IMR-90 (cell line): ENCODE measurements at regions not wholly inside any gene's neighbourhood (a gene's known extent, or its start where the extent isn't known, plus 50 kb on each side); places are given as distances from the start of the nearest gene placed in this dataset.

ENCODE experiments used
- ATAC-seq: fragments of 200-7000 bp; cut with Tn5 transposase; 2 replicates; pipeline ENCODE4 v1.9.1; 2020; ENCODE audit warnings: low read depth, mild to moderate bottlenecking, moderate library complexity
- BruUV-seq: library from RNA; stranded (reverse); fragments of 400-500 nt; replicated peaks from 2 replicates; lab custom pipeline; 2021; lab: Mats Ljungman, UMichigan
- CTCF ChIA-PET: fragments of 300-600 bp; formaldehyde crosslinking; extraction: SDS; loops from one replicate; lab custom pipeline; 2021; ENCODE audit warnings: antibody characterized with exemption; lab: Yijun Ruan, JAX
- POLR2A ChIA-PET: fragments of 300-600 bp; sonication (Branson Sonifier 250); formaldehyde crosslinking; loops from one replicate; lab custom pipeline; 2022; ENCODE audit warnings: antibody characterized with exemption; ENCODE audit not compliant: unreplicated experiment; lab: Charles Lee
- DNase-seq: peaks from one replicate; pipeline ENCODE4 v3.0.0; 2013
- H2AFZ ChIP-seq: replicated peaks from 2 replicates; pipeline ENCODE3; 2013; ENCODE audit warnings: low read length, mild to moderate bottlenecking; ENCODE audit not compliant: poor library complexity
- H2AK5ac ChIP-seq: 2 replicates; pipeline ENCODE4 v1.6.1; 2013; ENCODE audit warnings: low read depth, low read length, inconsistent platforms
- H2AK9ac ChIP-seq: replicated peaks from 2 replicates; pipeline ENCODE3; 2013; ENCODE audit warnings: mild to moderate bottlenecking, low read depth, low read length, moderate library complexity; ENCODE audit not compliant: poor library complexity
- H2BK120ac ChIP-seq: 2 replicates; pipeline ENCODE4 v1.6.1; 2013; ENCODE audit warnings: low read depth, low read length, inconsistent platforms
- H2BK15ac ChIP-seq: 3 replicates; pipeline ENCODE4 v1.6.1; 2013; ENCODE audit warnings: low read depth, low read length, inconsistent platforms
- H2BK20ac ChIP-seq: 2 replicates; pipeline ENCODE4 v1.6.1; 2013; ENCODE audit warnings: low read depth, mild to moderate bottlenecking, inconsistent platforms, low read length, moderate library complexity
- H2BK5ac ChIP-seq: 2 replicates; pipeline ENCODE4 v1.6.1; 2013; ENCODE audit warnings: mild to moderate bottlenecking, low read depth, low read length, inconsistent platforms; ENCODE audit not compliant: poor library complexity, severe bottlenecking
- H3K14ac ChIP-seq: replicated peaks from 2 replicates; pipeline ENCODE4 v1.6.1; 2013; ENCODE audit warnings: low read depth, low read length, inconsistent platforms
- H3K18ac ChIP-seq: 2 replicates; pipeline ENCODE4 v1.6.1; 2013; ENCODE audit warnings: low read depth, low read length, control low read depth
- H3K23ac ChIP-seq: 2 replicates; pipeline ENCODE4 v1.6.1; 2013; ENCODE audit warnings: low read depth, low read length, inconsistent platforms
- H3K27ac ChIP-seq: 2 replicates; pipeline ENCODE4 v1.5.1; 2013; ENCODE audit warnings: mild to moderate bottlenecking, control low read depth, low read length; ENCODE audit not compliant: insufficient read depth
- H3K27me3 ChIP-seq: 2 replicates; pipeline ENCODE4 v1.6.1; 2013; ENCODE audit warnings: low read length; ENCODE audit not compliant: control insufficient read depth, insufficient read depth
- H3K36me3 ChIP-seq: 2 replicates; pipeline ENCODE4 v1.6.1; 2013; ENCODE audit warnings: low read length, mixed read lengths; ENCODE audit not compliant: control insufficient read depth, insufficient read depth
- H3K4ac ChIP-seq: 2 replicates; pipeline ENCODE4 v1.6.1; 2013; ENCODE audit warnings: low read depth, low read length, inconsistent platforms
- H3K4me1 ChIP-seq: 2 replicates; pipeline ENCODE4 v1.6.1; 2013; ENCODE audit warnings: low read length, mixed read lengths; ENCODE audit not compliant: control insufficient read depth, insufficient read depth
- H3K4me2 ChIP-seq: 2 replicates; pipeline ENCODE4 v1.6.1; 2013; ENCODE audit warnings: low read depth, mild to moderate bottlenecking, control low read depth, low read length, moderate library complexity
- H3K4me3 ChIP-seq: 2 replicates; pipeline ENCODE4 v1.5.1; 2013; ENCODE audit warnings: low read depth, mild to moderate bottlenecking, control low read depth, low read length, moderate library complexity; ENCODE audit not compliant: insufficient read depth
- H3K56ac ChIP-seq: 2 replicates; pipeline ENCODE4 v1.6.1; 2013; ENCODE audit warnings: low read length, inconsistent platforms; ENCODE audit not compliant: insufficient read depth; ENCODE audit errors: extremely low read depth
- H3K79me1 ChIP-seq, 2 experiments: 2 replicates each; pipeline ENCODE4 v1.6.1; 2013; ENCODE audit warnings: low read length in 2 of 2, inconsistent platforms in 1 of 2, low read depth in 1 of 2
- H3K9ac ChIP-seq: 2 replicates; pipeline ENCODE4 v1.6.1; 2013; ENCODE audit warnings: low read depth, low read length, control low read depth
- H3K9me1 ChIP-seq: 2 replicates; pipeline ENCODE4 v1.6.1; 2013; ENCODE audit warnings: low read length, inconsistent platforms; ENCODE audit not compliant: insufficient read depth
- H3K9me3 ChIP-seq: 2 replicates; pipeline ENCODE4 v1.6.1; 2013; ENCODE audit warnings: low read length; ENCODE audit not compliant: control insufficient read depth, insufficient read depth
- H4K20me1 ChIP-seq: 2 replicates; pipeline ENCODE4 v1.6.1; 2013; ENCODE audit warnings: low read length, inconsistent platforms; ENCODE audit not compliant: insufficient read depth
- H4K5ac ChIP-seq: 2 replicates; pipeline ENCODE4 v1.6.1; 2013; ENCODE audit warnings: mild to moderate bottlenecking, low read depth, low read length, control low read depth
- H4K8ac ChIP-seq, 2 experiments: 2 replicates each; pipeline ENCODE4 v1.6.1; 2013; ENCODE audit warnings: low read depth in 2 of 2, low read length in 2 of 2, control low read depth in 1 of 2, inconsistent platforms in 1 of 2
- H4K91ac ChIP-seq: 2 replicates; pipeline ENCODE4 v1.6.1; 2013; ENCODE audit warnings: low read depth, low read length, inconsistent platforms; ENCODE audit not compliant: insufficient read depth
- BHLHE40 ChIP-seq: fragments of 150-350 bp; IDR thresholded peaks from 2 replicates; pipeline ENCODE4 v1.6.1; 2016; ENCODE audit warnings: mild to moderate bottlenecking, low read depth, low read length
- CEBPB ChIP-seq: IDR thresholded peaks from 2 replicates; pipeline ENCODE4 v1.6.1; 2012; ENCODE audit warnings: low read depth, low read length, improper control_type of control experiment
- CHD1 ChIP-seq: IDR thresholded peaks from 2 replicates; pipeline ENCODE4 v1.6.1; 2012; ENCODE audit warnings: low read depth, low read length, improper control_type of control experiment
- ELK1 ChIP-seq: fragments of 150-350 bp; IDR thresholded peaks from 2 replicates; pipeline ENCODE4 v1.6.1; 2016; ENCODE audit warnings: low read depth, mild to moderate bottlenecking, low read length, moderate library complexity, borderline replicate concordance
- FOS ChIP-seq: fragments of 150-350 bp; IDR thresholded peaks from 2 replicates; pipeline ENCODE4 v1.6.1; 2016; ENCODE audit warnings: low read depth, low read length
- MAFK ChIP-seq: IDR thresholded peaks from 2 replicates; pipeline ENCODE4 v1.6.1; 2012; ENCODE audit warnings: low read depth, low read length, improper control_type of control experiment
- MAZ ChIP-seq: IDR thresholded peaks from 2 replicates; pipeline ENCODE4 v1.6.1; 2012; ENCODE audit warnings: low read depth, mild to moderate bottlenecking, low read length, improper control_type of control experiment, moderate library complexity, borderline replicate concordance
- MXI1 ChIP-seq: IDR thresholded peaks from 2 replicates; pipeline ENCODE4 v1.6.1; 2012; ENCODE audit warnings: low read depth, mild to moderate bottlenecking, low read length, moderate library complexity, borderline replicate concordance
- NFE2L2 ChIP-seq: fragments of 150-350 bp; IDR thresholded peaks from 2 replicates; pipeline ENCODE4 v1.6.1; 2016; ENCODE audit warnings: low read depth, mild to moderate bottlenecking, low read length
- POLR2A ChIP-seq: IDR thresholded peaks from 2 replicates; pipeline ENCODE4 v1.6.1; 2012; ENCODE audit warnings: mild to moderate bottlenecking, low read depth, low read length
- RAD21 ChIP-seq: IDR thresholded peaks from 2 replicates; pipeline ENCODE4 v1.6.1; 2012; ENCODE audit warnings: low read length, improper control_type of control experiment
- RCOR1 ChIP-seq: IDR thresholded peaks from 2 replicates; pipeline ENCODE4 v1.6.1; 2012; ENCODE audit warnings: mild to moderate bottlenecking, low read length, improper control_type of control experiment; ENCODE audit not compliant: insufficient replicate concordance
- RFX5 ChIP-seq: IDR thresholded peaks from 2 replicates; pipeline ENCODE4 v1.8.0; 2012; ENCODE audit warnings: low read depth, mild to moderate bottlenecking, low read length, moderate library complexity
- SMC3 ChIP-seq: fragments of 150-350 bp; IDR thresholded peaks from 2 replicates; pipeline ENCODE4 v1.6.1; 2016; ENCODE audit warnings: low read depth, mild to moderate bottlenecking, antibody characterized with exemption, low read length, moderate library complexity
- WGBS, 2 experiments: methylation state at CpG; one replicate each; pipeline versions ENCODE4 v1.1.5 to v1.1.7; 2013; ENCODE audit warnings: missing lambda C conversion rate in 2 of 2; ENCODE audit not compliant: insufficient read length in 1 of 2; ENCODE audit errors: extremely low coverage in 2 of 2; 5-methylcytosine and 5-hydroxymethylcytosine counted together
- dilution Hi-C: fragments of 300-500 bp; cut with HindIII; formaldehyde crosslinking; loops from one replicate; pipeline ENCODE4 v1.14.3; 2018; ENCODE audit warnings: low sequenced_read_pairs; ENCODE audit not compliant: unreplicated experiment
- in situ Hi-C: fragments of 300-500 bp; cut with MboI; formaldehyde crosslinking; loops from 3 replicates; pipeline ENCODE4 v1.14.3; 2019; ENCODE audit warnings: low sequenced_read_pairs, inconsistent platforms, mixed read lengths
- intact Hi-C: fragments of 100-400 bp; cut with micrococcal nuclease; formaldehyde crosslinking; loops from 2 replicates; pipeline ENCODE4 v1.10.0; 2022

GRCh38 chr15:91530956-91531582 lies 322.4 kb upstream of the SLCO3A1 start:
- CTCF ChIA-PET: no interaction called here
- H2BK20ac ChIP-seq: no peak overlapping the region
- no peak overlapping the region for H3K18ac ChIP-seq
- no peak overlapping the region for H3K56ac ChIP-seq
- BruUV-seq: no TSS peak
- no peaks in the 10 kb centered on the region for H4K20me1 ChIP-seq
- no peak for DNase-seq
- H3K27ac ChIP-seq: no peak overlapping the region
- H3K36me3 ChIP-seq: no peaks in the 10 kb centered on the region
- no peaks in the 10 kb centered on the region for H3K9me3 ChIP-seq
- no peak overlapping the region for H4K8ac ChIP-seq
- in situ Hi-C loops: no loop called here
- no peak overlapping the region for H3K4me3 ChIP-seq
- H3K14ac ChIP-seq: no peak overlapping the region
- H2AK5ac ChIP-seq: no peak overlapping the region
- H2AFZ ChIP-seq: no peak overlapping the region
- H4K91ac ChIP-seq: no peak overlapping the region
- no peak for ATAC-seq
- H3K23ac ChIP-seq: no peak overlapping the region
- H3K4me2 ChIP-seq: no peak overlapping the region
- WGBS, 2 experiments: 93% methylated on average over 3 of the region's 9 CpGs; no CpG with 5 or more reads in 1 of the 2 experiments
- dilution Hi-C loops: no loop called here
- intact Hi-C loops: no loop called here
- H3K79me1 ChIP-seq: no peaks in the 10 kb centered on the region
- POLR2A ChIA-PET: no interaction called here
- H2BK5ac ChIP-seq: no peak overlapping the region
- peaks cover under 1% of the 10 kb centered on the region; the same call in 1 of the 2 replicates for H3K4me1 ChIP-seq
- peaks cover 5% of the 10 kb centered on the region for H3K27me3 ChIP-seq
- H2BK120ac ChIP-seq: no peak overlapping the region
- no peak overlapping the region for H4K5ac ChIP-seq
- TF ChIP-seq RFX5 (no peak), POLR2A (no peak), SMC3 (no peak), CEBPB (no peak), MAFK (no peak), NFE2L2 (no peak), RAD21 (no peak), MXI1 (no peak), CHD1 (no peak), ELK1 (no peak), MAZ (no peak), FOS (no peak), RCOR1 (no peak), BHLHE40 (no peak)
- no peak overlapping the region for H3K9ac ChIP-seq
- H3K9me1 ChIP-seq: no peaks in the 10 kb centered on the region
- no peak overlapping the region for H3K4ac ChIP-seq
- no peak overlapping the region for H2BK15ac ChIP-seq
- no peak overlapping the region for H2AK9ac ChIP-seq
